ENCODE measurements at regions not wholly inside any gene's neighbourhood (a gene's known extent, or its start where the extent isn't known, plus 50 kb on each side); places are given as distances from the start of the nearest gene placed in this dataset.

DNA sequence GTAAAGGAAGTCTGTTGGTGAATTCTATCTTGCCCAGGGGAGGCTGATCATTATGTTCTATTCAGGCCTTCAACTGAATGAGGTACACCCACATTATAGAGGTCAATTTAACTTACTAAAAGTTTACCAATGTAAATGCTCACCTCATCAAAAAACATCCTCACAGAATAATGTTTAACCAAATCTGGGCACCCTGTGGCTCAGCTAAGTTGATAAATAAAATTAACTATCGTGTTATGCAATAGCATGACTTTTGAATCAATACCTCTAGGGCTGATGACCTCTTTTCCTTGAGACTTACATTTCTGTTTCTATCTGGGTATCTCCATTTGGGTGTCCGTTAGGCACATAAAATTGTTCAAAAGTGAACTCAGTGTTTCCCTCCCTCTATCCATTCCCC lies 203.1 kb downstream of the TEX13C start:
- Histone ChIP-seq H3K4me1 (ENCODE audit: insufficient read depth) (no peaks in the 10 kb centered on the region), H3K4me3 (no peak overlapping the region), H3K9me3 (no peaks in the 10 kb centered on the region), H3K27ac (no peak overlapping the region), H3K27me3 (no peaks in the 10 kb centered on the region), H3K36me3 (no peaks in the 10 kb centered on the region)
- WGBS, 3 donors, result 33 to 48% (median 37%) methylated on average over 2 of the region's 2 CpGs
- intact Hi-C loops (cut with DNase I), result no loop called here
- TF ChIP-seq POLR2A (IDR thresholded peaks at IDR 0.05) (no peak), EP300 (IDR thresholded peaks at IDR 0.05) (no peak)
- TF ChIP-seq, protein P1, sequence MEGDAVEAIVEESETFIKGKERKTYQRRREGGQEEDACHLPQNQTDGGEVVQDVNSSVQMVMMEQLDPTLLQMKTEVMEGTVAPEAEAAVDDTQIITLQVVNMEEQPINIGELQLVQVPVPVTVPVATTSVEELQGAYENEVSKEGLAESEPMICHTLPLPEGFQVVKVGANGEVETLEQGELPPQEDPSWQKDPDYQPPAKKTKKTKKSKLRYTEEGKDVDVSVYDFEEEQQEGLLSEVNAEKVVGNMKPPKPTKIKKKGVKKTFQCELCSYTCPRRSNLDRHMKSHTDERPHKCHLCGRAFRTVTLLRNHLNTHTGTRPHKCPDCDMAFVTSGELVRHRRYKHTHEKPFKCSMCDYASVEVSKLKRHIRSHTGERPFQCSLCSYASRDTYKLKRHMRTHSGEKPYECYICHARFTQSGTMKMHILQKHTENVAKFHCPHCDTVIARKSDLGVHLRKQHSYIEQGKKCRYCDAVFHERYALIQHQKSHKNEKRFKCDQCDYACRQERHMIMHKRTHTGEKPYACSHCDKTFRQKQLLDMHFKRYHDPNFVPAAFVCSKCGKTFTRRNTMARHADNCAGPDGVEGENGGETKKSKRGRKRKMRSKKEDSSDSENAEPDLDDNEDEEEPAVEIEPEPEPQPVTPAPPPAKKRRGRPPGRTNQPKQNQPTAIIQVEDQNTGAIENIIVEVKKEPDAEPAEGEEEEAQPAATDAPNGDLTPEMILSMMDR (IDR thresholded peaks at IDR 0.05), result no peak
- no peak for DNase-seq

DNA sequence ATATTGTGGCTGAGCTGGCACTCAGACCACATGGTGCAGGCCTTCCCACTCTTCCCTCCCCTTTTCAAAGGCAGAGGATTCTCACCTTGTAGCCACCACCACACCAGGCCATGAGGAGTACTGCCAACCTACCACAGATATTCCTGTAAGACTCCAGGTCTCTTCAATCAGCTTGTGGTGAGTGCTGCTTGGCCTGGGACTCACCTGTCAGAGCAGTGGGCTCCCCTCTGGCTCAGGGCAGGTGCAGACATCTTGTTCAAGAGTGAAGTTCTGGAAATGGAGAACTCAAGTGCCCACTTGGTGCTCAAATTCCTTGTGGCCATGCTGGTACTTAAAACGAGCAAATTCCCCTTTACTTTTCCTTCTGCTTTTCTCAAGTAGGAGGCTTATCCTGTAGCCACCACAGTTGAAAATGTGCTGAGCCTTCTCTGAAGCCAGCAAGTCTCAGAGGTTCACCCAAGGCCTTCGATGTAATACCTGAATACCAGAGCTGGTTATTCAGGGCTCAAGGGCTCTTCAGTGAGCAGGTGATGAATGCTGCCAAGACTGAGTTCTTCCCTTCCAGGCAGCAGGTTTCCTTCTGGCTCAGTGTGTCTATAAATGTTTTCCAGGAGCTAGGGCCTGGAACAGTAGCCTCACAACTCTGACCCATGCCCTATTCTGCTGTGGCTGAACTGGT lies 212.9 kb downstream of the TEX13C start:
- intact Hi-C loops (cut with DNase I), result no loop called here
- no peak overlapping the region for H3K4me3 ChIP-seq
- no peaks in the 10 kb centered on the region for H3K27me3 ChIP-seq
- H3K27ac ChIP-seq, result no peak overlapping the region
- WGBS, 3 donors, result 49 to 54% (median 51%) methylated on average over 2 of the region's 2 CpGs
- DNase-seq, result no peak
- H3K36me3 ChIP-seq, result no peaks in the 10 kb centered on the region
- no peaks in the 10 kb centered on the region for H3K9me3 ChIP-seq
- TF ChIP-seq, protein P1 (IDR thresholded peaks at IDR 0.05), result no peak
- TF ChIP-seq EP300 (IDR thresholded peaks at IDR 0.05) (no peak), POLR2A (IDR thresholded peaks at IDR 0.05) (no peak)
- H3K4me1 ChIP-seq (ENCODE audit: insufficient read depth), result no peaks in the 10 kb centered on the region

DNA sequence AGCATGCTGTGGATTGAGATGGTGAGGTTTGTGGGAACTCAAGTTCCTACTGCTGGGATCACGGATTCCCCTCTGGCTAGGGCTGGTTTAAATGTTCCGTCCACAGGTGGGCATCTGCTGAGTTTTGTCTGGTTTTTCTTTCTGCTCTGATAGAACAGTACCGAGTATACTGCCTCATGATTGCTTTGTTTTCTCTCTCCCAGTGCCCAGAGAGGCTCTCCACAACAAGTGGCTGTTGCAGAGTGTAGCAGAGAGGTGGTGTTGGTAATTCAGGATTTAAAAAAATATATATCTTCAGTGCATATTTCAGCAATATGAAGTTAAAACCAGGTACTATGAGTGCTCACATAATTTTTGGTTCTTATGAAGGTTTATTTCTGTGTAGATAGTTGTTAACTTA lies 213.7 kb downstream of the TEX13C start:
- no peaks in the 10 kb centered on the region for H3K27me3 ChIP-seq
- H3K27ac ChIP-seq, result no peak overlapping the region
- DNase-seq, result no peak
- WGBS, 3 donors, result 60 to 64% (median 63%) methylated on average over 3 of the region's 3 CpGs
- no peaks in the 10 kb centered on the region for H3K4me1 ChIP-seq (ENCODE audit: insufficient read depth)
- no peaks in the 10 kb centered on the region for H3K36me3 ChIP-seq
- H3K9me3 ChIP-seq, result no peaks in the 10 kb centered on the region
- no peak for TF ChIP-seq POLR2A (IDR thresholded peaks at IDR 0.05)
- TF ChIP-seq, protein P1 (IDR thresholded peaks at IDR 0.05), result no peak
- TF ChIP-seq EP300 (IDR thresholded peaks at IDR 0.05), result no peak
- H3K4me3 ChIP-seq, result no peak overlapping the region
- intact Hi-C loops (cut with DNase I), result no loop called here

DNA sequence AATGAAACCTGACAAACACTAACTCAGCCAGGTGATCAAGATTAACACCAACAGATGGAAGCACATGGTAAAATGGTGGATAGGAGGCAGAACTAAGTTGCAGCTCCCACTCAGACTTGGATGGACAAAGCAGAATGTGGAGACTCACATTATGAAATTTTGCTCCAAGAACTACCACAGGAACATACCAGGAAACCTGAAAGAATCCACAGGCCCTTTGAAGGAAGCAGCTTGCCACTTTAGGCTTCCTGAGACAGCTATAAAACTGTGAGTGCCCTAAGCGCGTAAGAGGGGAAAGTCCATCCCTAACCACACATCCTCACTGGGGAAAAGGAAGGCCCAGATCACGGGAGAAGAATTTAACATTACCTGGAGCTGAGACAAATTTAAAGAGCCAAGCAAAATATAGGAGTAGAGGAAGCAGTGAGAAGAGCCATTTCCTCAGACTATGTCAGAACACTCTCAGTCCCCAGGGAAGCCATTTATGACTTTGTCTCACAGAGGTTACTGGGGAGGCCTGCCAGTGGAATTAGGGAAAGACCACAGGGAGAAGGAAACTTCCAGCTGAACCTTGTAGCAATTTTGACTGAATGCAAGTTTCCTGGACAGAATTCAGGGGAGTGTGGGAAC lies 224.5 kb downstream of the TEX13C start:
- no peaks in the 10 kb centered on the region for H3K27me3 ChIP-seq
- intact Hi-C loops (cut with DNase I), result no loop called here
- H3K4me3 ChIP-seq, result no peak overlapping the region
- 71 to 80% (median 76%) methylated on average over 3 of the region's 3 CpGs for WGBS, 3 donors
- no peak for TF ChIP-seq POLR2A (IDR thresholded peaks at IDR 0.05)
- no peaks in the 10 kb centered on the region for H3K9me3 ChIP-seq
- H3K36me3 ChIP-seq, result no peaks in the 10 kb centered on the region
- DNase-seq, result no peak
- no peak overlapping the region for H3K27ac ChIP-seq
- H3K4me1 ChIP-seq (ENCODE audit: insufficient read depth), result no peaks in the 10 kb centered on the region

DNA sequence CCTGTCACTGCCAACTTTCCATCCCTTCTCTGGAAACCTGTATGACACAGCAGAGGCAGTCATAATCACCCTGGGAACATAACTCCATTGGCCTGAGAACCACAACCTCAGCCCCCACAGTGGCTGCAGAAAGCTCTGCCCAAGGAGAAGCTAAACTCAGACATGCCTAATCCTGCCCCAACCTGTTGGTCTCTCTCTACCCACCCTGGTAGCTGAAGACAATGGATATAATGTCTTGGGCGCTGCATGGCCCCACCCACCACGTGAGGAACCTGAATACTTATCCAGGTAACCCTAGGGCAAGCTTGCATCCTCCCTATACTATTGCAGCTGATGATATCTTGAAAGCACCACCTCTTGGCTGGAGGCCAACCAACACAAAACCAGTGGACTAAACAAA lies 225.2 kb downstream of the TEX13C start:
- Histone ChIP-seq H3K4me3 (no peak overlapping the region), H3K4me1 (ENCODE audit: insufficient read depth) (no peaks in the 10 kb centered on the region), H3K27me3 (no peaks in the 10 kb centered on the region), H3K9me3 (no peaks in the 10 kb centered on the region), H3K36me3 (no peaks in the 10 kb centered on the region), H3K27ac (no peak overlapping the region)
- intact Hi-C loops (cut with DNase I), result no loop called here
- no peak for DNase-seq
- WGBS, 3 donors, result 27 to 46% (median 30%) methylated on average over 2 of the region's 2 CpGs
- TF ChIP-seq, protein P1 (IDR thresholded peaks at IDR 0.05), result no peak
- TF ChIP-seq POLR2A (IDR thresholded peaks at IDR 0.05) (no peak), EP300 (IDR thresholded peaks at IDR 0.05) (no peak)

All from ovary (tissue), 7 donors.